H1 (cell line): ENCODE measurements at regions not wholly inside any gene's neighbourhood (a gene's known extent, or its start where the extent isn't known, plus 50 kb on each side); places are given as distances from the start of the nearest gene placed in this dataset.

Experiments used
- CTCF ChIA-PET: fragments of 300-600 bp; sonication (Branson Sonifier 250); formaldehyde crosslinking; loops from one replicate; lab custom pipeline; 2021; ENCODE audit not compliant: partially characterized antibody; lab: Charles Lee
- POLR2A ChIA-PET: fragments of 300-600 bp; sonication (Branson Sonifier 250); formaldehyde crosslinking; loops from one replicate; lab custom pipeline; 2021; ENCODE audit warnings: inconsistent platforms; ENCODE audit not compliant: partially characterized antibody; lab: Charles Lee
- DNase-seq, 2 experiments: peaks; one replicate each; pipeline versions ENCODE4 v3.0.0 to v3.0.0-alpha.2; 2010 to 2022; ENCODE audit warnings: low spot score in 2 of 2, low read depth in 1 of 2, mixed read lengths in 1 of 2
- FAIRE-seq: peaks from 2 replicates; lab custom pipeline; 2011; peaks lifted over from hg19 to GRCh38; lab: Jason Lieb, UNC
- H2AFZ ChIP-seq: 2 replicates; pipeline ENCODE4 v1.8.1; 2012; ENCODE audit warnings: low read length, inconsistent platforms
- H2AK5ac ChIP-seq: 2 replicates; pipeline ENCODE4 v1.6.1; 2013; ENCODE audit warnings: low read depth, low read length
- H2BK120ac ChIP-seq: replicated peaks from 2 replicates; pipeline ENCODE3; 2013; ENCODE audit warnings: low read depth, low read length, inconsistent platforms
- H2BK12ac ChIP-seq: 2 replicates; pipeline ENCODE4 v1.6.1; 2013; ENCODE audit warnings: low read depth, low read length
- H2BK15ac ChIP-seq: 2 replicates; pipeline ENCODE4 v1.6.1; 2013; ENCODE audit warnings: low read length
- H2BK20ac ChIP-seq: 2 replicates; pipeline ENCODE4 v1.6.1; 2013; ENCODE audit warnings: low read length
- H2BK5ac ChIP-seq: 2 replicates; pipeline ENCODE4 v1.6.1; 2013; ENCODE audit warnings: low read depth, low read length
- H3K14ac ChIP-seq: 2 replicates; pipeline ENCODE4 v1.6.1; 2013; ENCODE audit warnings: inconsistent platforms; ENCODE audit not compliant: insufficient read length
- H3K18ac ChIP-seq: 2 replicates; pipeline ENCODE4 v1.6.1; 2013; ENCODE audit warnings: low read length; ENCODE audit errors: extremely low read depth
- H3K23ac ChIP-seq: 2 replicates; pipeline ENCODE4 v1.6.1; 2013; ENCODE audit warnings: inconsistent platforms; ENCODE audit not compliant: insufficient read length
- H3K23me2 ChIP-seq: 2 replicates; pipeline ENCODE4 v1.6.1; 2013; ENCODE audit warnings: low read depth, low read length
- H3K27ac ChIP-seq: 2 replicates; pipeline ENCODE4 v1.6.1; 2011; ENCODE audit warnings: low read depth, low read length, inconsistent platforms
- H3K27me3 ChIP-seq, 4 experiments: replicated peaks in 1 of 4; 1 replicate in 1 of 4; 2 replicates in 3 of 4; pipeline versions ENCODE4 v1.6.1 to v1.8.1; 2011 to 2013; ENCODE audit warnings: low read length in 3 of 4, mild to moderate bottlenecking in 3 of 4, inconsistent platforms in 2 of 4, mixed read lengths in 2 of 4, moderate library complexity in 1 of 4; ENCODE audit not compliant: control insufficient read depth in 3 of 4, insufficient read depth in 3 of 4; ENCODE audit errors: extremely low read depth in 1 of 4
- H3K36me3 ChIP-seq, 4 experiments: 2 replicates each; pipeline versions ENCODE4 v1.6.1 to v1.8.1; 2011 to 2013; ENCODE audit warnings: mild to moderate bottlenecking in 4 of 4, low read length in 3 of 4, moderate library complexity in 2 of 4, control low read depth in 1 of 4, inconsistent platforms in 1 of 4; ENCODE audit not compliant: insufficient read depth in 4 of 4, control insufficient read depth in 2 of 4
- H3K4ac ChIP-seq: replicated peaks from 2 replicates; pipeline ENCODE3; 2013; ENCODE audit warnings: low read length, low read depth, mixed read lengths, inconsistent platforms; ENCODE audit not compliant: insufficient read length
- H3K4me1 ChIP-seq, 4 experiments: replicated peaks in 1 of 4; 1 replicate in 1 of 4; 2 replicates in 3 of 4; pipeline versions ENCODE4 v1.6.1 to v1.8.1; 2011 to 2013; ENCODE audit warnings: low read length in 3 of 4, inconsistent platforms in 2 of 4, mixed read lengths in 1 of 4; ENCODE audit not compliant: insufficient read depth in 4 of 4, control insufficient read depth in 3 of 4
- H3K4me2 ChIP-seq, 2 experiments: 2 replicates each; pipeline versions ENCODE4 v1.6.1 to v1.8.1; 2011 to 2013; ENCODE audit warnings: low read depth in 2 of 2, low read length in 2 of 2, control low read depth in 1 of 2, inconsistent platforms in 1 of 2, mild to moderate bottlenecking in 1 of 2; ENCODE audit not compliant: insufficient read depth in 1 of 2
- H3K4me3 ChIP-seq, 4 experiments: fragments of 200-600, 300-600 bp in 1 of 4; sonication (generic), shearing (Covaris generic), sonication (Bioruptor Twin) in 1 of 4; 2 replicates each; pipeline versions ENCODE4 v1.5.1 to v1.8.1; 2011 to 2016; ENCODE audit warnings: low read length in 4 of 4, low read depth in 3 of 4, control low read depth in 2 of 4, inconsistent platforms in 2 of 4, mild to moderate bottlenecking in 2 of 4, mixed read lengths in 1 of 4, moderate library complexity in 1 of 4; ENCODE audit not compliant: insufficient read depth in 2 of 4; ENCODE audit errors: extremely low read depth in 1 of 4
- H3K56ac ChIP-seq: replicated peaks from 2 replicates; pipeline ENCODE3; 2013; ENCODE audit warnings: low read depth, mild to moderate bottlenecking, mixed read lengths, low read length, inconsistent platforms; ENCODE audit not compliant: insufficient read length
- H3K79me1 ChIP-seq: 2 replicates; pipeline ENCODE4 v1.6.1; 2013; ENCODE audit warnings: low read depth, low read length, control low read depth
- H3K79me2 ChIP-seq, 2 experiments: 2 replicates each; pipeline versions ENCODE4 v1.6.1 to v1.8.1; 2012 to 2013; ENCODE audit warnings: low read length in 2 of 2, mild to moderate bottlenecking in 2 of 2, inconsistent platforms in 1 of 2; ENCODE audit not compliant: insufficient read depth in 2 of 2, control insufficient read depth in 1 of 2
- H3K9ac ChIP-seq, 4 experiments: replicated peaks in 1 of 4; 1 replicate in 1 of 4; 2 replicates in 3 of 4; pipeline versions ENCODE4 v1.6.1 to v1.8.1; 2011 to 2013; ENCODE audit warnings: low read depth in 3 of 4, low read length in 3 of 4, control low read depth in 2 of 4, mild to moderate bottlenecking in 2 of 4, moderate library complexity in 2 of 4, inconsistent platforms in 1 of 4; ENCODE audit errors: extremely low read depth in 1 of 4
- H3K9me3 ChIP-seq, 2 experiments: 2 replicates each; pipeline versions ENCODE4 v1.6.1 to v1.8.1; 2012 to 2013; ENCODE audit warnings: mild to moderate bottlenecking in 2 of 2, moderate library complexity in 2 of 2, control low read depth in 1 of 2, inconsistent platforms in 1 of 2, low read depth in 1 of 2, low read length in 1 of 2, mixed read lengths in 1 of 2; ENCODE audit not compliant: insufficient read depth in 2 of 2
- H4K20me1 ChIP-seq, 2 experiments: replicated peaks in 1 of 2; 2 replicates each; pipeline versions ENCODE3 to v1.8.1; 2011 to 2013; ENCODE audit warnings: inconsistent platforms in 2 of 2, low read length in 2 of 2, mild to moderate bottlenecking in 1 of 2; ENCODE audit not compliant: insufficient read depth in 2 of 2, control insufficient read depth in 1 of 2
- H4K5ac ChIP-seq: 2 replicates; pipeline ENCODE4 v1.6.1; 2013; ENCODE audit warnings: low read length, low read depth, mixed read lengths, inconsistent platforms; ENCODE audit not compliant: insufficient read length
- H4K8ac ChIP-seq: 2 replicates; pipeline ENCODE4 v1.8.0; 2013; ENCODE audit warnings: mild to moderate bottlenecking, moderate library complexity, low read length, inconsistent platforms; ENCODE audit not compliant: insufficient read depth; ENCODE audit errors: extremely low read depth
- H4K91ac ChIP-seq: replicated peaks from 2 replicates; pipeline ENCODE3; 2013; ENCODE audit warnings: low read length, mixed read lengths, inconsistent platforms; ENCODE audit not compliant: insufficient read length
- BACH1 ChIP-seq: IDR thresholded peaks from 2 replicates; pipeline ENCODE4 v1.6.1; 2012; ENCODE audit warnings: low read length, improper control_type of control experiment
- CBX8 ChIP-seq: fragments of 300-800, 300-1000 bp; sonication (generic); IDR thresholded peaks from 2 replicates; pipeline ENCODE4 v1.7.1; 2016; ENCODE audit warnings: low read depth, low read length, borderline replicate concordance
- CTBP2 ChIP-seq: IDR thresholded peaks from 2 replicates; pipeline ENCODE4 v1.7.0; 2011; ENCODE audit warnings: borderline replicate concordance, mild to moderate bottlenecking, moderate library complexity, mixed read lengths, low read length; ENCODE audit not compliant: insufficient read depth, insufficient read length
- JUN ChIP-seq: IDR thresholded peaks from 2 replicates; pipeline ENCODE4 v1.6.1; 2011; ENCODE audit warnings: low read depth, mild to moderate bottlenecking, improper control_type of control experiment, low read length
- RNF2 ChIP-seq: fragments of 200-900, 300-1000 bp; sonication (generic); IDR thresholded peaks from 2 replicates; pipeline ENCODE4 v1.7.1; 2016; ENCODE audit warnings: borderline replicate concordance, low read depth, mild to moderate bottlenecking, antibody characterized with exemption, low read length; ENCODE audit not compliant: poor library complexity, severe bottlenecking; ENCODE audit errors: missing control alignments
- SP4 ChIP-seq: IDR thresholded peaks from 2 replicates; pipeline ENCODE4 v1.6.1; 2012; ENCODE audit warnings: low read length, inconsistent platforms
- TCF12 ChIP-seq: IDR thresholded peaks from 2 replicates; pipeline ENCODE4 v1.6.1; 2011; ENCODE audit warnings: low read depth, mild to moderate bottlenecking, low read length
- TEAD4 ChIP-seq: IDR thresholded peaks from 2 replicates; pipeline ENCODE4 v1.6.1; 2012; ENCODE audit warnings: low read depth, low read length, inconsistent platforms, mixed read lengths
- WGBS, 2 experiments: shearing (Covaris generic) in 1 of 2; methylation state at CpG; one replicate each; pipeline versions ENCODE4 v1.1.6 to v1.1.7; 2013 to 2015; ENCODE audit warnings: low lambda C conversion rate in 2 of 2, mixed read lengths in 2 of 2, inconsistent platforms in 1 of 2, low coverage in 1 of 2, missing lambda C conversion rate in 1 of 2; ENCODE audit not compliant: insufficient replicate concordance in 2 of 2, insufficient coverage in 1 of 2, insufficient read length in 1 of 2; ENCODE audit errors: extremely low coverage in 1 of 2, missing lambda C conversion rate in 1 of 2; 5-methylcytosine and 5-hydroxymethylcytosine counted together
- TF ChIP-seq, protein P1 (sequence below): IDR thresholded peaks from 2 replicates; pipeline ENCODE4 v1.6.1; 2012; ENCODE audit warnings: inconsistent platforms
- TF ChIP-seq, protein P2 (sequence below), 3 experiments: IDR thresholded peaks; 1 replicate in 2 of 3; 2 replicates in 1 of 3; pipeline versions ENCODE4 v1.5.1 to v1.6.1; 2011; ENCODE audit warnings: low read length in 3 of 3, mild to moderate bottlenecking in 3 of 3, inconsistent platforms in 2 of 3, low read depth in 1 of 3, moderate library complexity in 1 of 3; ENCODE audit not compliant: insufficient read depth in 1 of 3; ENCODE audit errors: control extremely low read depth in 1 of 3

DNA sequence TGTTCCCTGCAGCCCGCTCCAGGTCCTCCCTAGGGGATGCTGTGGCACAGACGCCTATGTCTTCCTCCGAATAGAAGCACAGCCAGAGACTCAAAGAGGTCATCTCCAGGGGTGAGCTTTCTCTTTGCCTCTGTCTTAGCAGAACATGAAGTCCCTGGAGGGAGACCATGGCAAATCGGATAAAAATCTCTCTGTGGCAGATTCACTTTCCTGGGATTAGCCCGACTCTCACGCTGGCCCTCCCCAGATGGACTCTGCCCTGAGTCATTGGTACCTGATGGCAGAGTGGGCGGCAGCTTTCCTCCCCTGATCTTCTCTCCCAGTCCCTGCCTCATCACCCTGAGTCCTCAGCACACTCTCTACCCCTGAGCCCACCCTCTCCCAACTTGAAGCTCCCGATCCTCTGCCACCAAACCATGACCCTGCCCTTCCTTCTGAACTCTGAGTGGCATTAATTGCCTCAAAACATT lies 58.0 kb upstream of the CCDC167 start:
- FAIRE-seq, result no peak
- Histone ChIP-seq H4K91ac (no peak overlapping the region), H3K27me3 (peaks cover 0 to 5% (median 3%) of the 10 kb centered on the region in 4 experiments; a peak in 3 of 7 replicates), H3K4me2 (no peak overlapping the region), H3K4me3 (no peak overlapping the region), H3K23ac (no peak overlapping the region), H3K14ac (no peak overlapping the region), H2AFZ (no peak overlapping the region), H3K79me2 (no peaks in the 10 kb centered on the region), H4K5ac (no peak overlapping the region), H3K23me2 (no peaks in the 10 kb centered on the region), H4K8ac (0 out of 2 replicates have a peak overlapping the region, but pooled peaks have one; percentile 12), H3K9ac (no peak overlapping the region), H3K56ac (no peak overlapping the region), H3K18ac (no peak overlapping the region), H2BK5ac (no peak overlapping the region), H2BK15ac (0 out of 2 replicates have a peak overlapping the region, but pooled peaks have one; percentile 18), H3K36me3 (no peaks in the 10 kb centered on the region), H2AK5ac (no peak overlapping the region), H2BK120ac (no peak overlapping the region), H4K20me1 (no peaks in the 10 kb centered on the region), H3K4me1 (peaks cover 0 to 6% (median 2%) of the 10 kb centered on the region in 4 experiments; a peak in 4 of 7 replicates), H3K9me3 (no peaks in the 10 kb centered on the region), H3K27ac (no peak overlapping the region), H3K4ac (no peak overlapping the region), H3K79me1 (no peaks in the 10 kb centered on the region), H2BK20ac (no peak overlapping the region), H2BK12ac (peak overlapping the region; percentile 68; the same call in 1 of the 2 replicates)
- WGBS, 2 experiments, result 83% methylated on average over 8 of the region's 8 CpGs; no CpG with 5 or more reads in 1 of the 2 experiments
- POLR2A ChIA-PET, result interaction anchor here (0.7 to 0.9 kb wide), 3 partner anchors 19 to 65 kb away, joined by 3 to 4 read pairs (median 4); no protein-coding TSS in a partner anchor
- CTCF ChIA-PET, result interaction anchor here (0.7 to 16.3 kb wide), 13 partner anchors 10 to 80 kb away, joined by 3 to 308 read pairs (median 5); no protein-coding TSS in a partner anchor
- no peak for DNase-seq
- TF ChIP-seq JUN, result no peak
- TF ChIP-seq CBX8, result no peak
- TF ChIP-seq CTBP2, result no peak
- no peak for TF ChIP-seq TCF12
- TF ChIP-seq, protein P1, sequence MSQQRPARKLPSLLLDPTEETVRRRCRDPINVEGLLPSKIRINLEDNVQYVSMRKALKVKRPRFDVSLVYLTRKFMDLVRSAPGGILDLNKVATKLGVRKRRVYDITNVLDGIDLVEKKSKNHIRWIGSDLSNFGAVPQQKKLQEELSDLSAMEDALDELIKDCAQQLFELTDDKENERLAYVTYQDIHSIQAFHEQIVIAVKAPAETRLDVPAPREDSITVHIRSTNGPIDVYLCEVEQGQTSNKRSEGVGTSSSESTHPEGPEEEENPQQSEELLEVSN, result no peak
- TF ChIP-seq, protein P2, sequence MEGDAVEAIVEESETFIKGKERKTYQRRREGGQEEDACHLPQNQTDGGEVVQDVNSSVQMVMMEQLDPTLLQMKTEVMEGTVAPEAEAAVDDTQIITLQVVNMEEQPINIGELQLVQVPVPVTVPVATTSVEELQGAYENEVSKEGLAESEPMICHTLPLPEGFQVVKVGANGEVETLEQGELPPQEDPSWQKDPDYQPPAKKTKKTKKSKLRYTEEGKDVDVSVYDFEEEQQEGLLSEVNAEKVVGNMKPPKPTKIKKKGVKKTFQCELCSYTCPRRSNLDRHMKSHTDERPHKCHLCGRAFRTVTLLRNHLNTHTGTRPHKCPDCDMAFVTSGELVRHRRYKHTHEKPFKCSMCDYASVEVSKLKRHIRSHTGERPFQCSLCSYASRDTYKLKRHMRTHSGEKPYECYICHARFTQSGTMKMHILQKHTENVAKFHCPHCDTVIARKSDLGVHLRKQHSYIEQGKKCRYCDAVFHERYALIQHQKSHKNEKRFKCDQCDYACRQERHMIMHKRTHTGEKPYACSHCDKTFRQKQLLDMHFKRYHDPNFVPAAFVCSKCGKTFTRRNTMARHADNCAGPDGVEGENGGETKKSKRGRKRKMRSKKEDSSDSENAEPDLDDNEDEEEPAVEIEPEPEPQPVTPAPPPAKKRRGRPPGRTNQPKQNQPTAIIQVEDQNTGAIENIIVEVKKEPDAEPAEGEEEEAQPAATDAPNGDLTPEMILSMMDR (IDR thresholded peaks at IDR 0.05; ENCODE audit: control extremely low read depth in 1 of 3, insufficient read depth in 1 of 3, low read depth in 1 of 3, low read length in 3 of 3), result no peak
- TF ChIP-seq SP4, result no peak
- TF ChIP-seq BACH1, result no peak
- TF ChIP-seq TEAD4, result no peak
- no peak for TF ChIP-seq RNF2
